A673 (cell line): ENCODE measurements at regions not wholly inside any gene's neighbourhood (a gene's known extent, or its start where the extent isn't known, plus 50 kb on each side); places are given as distances from the start of the nearest gene placed in this dataset.

Experiments
- BruUV-seq: library from RNA; stranded (reverse); fragments of 400-500 nt; replicated peaks from 2 replicates; lab custom pipeline; 2021; lab: Mats Ljungman, UMichigan
- CTCF ChIA-PET: fragments of 300-600 bp; sonication (Branson Sonifier 250); formaldehyde crosslinking; loops from one replicate; lab custom pipeline; 2022; ENCODE audit warnings: antibody characterized with exemption; lab: Charles Lee
- POLR2A ChIA-PET: fragments of 300-600 bp; sonication (Branson Sonifier 250); formaldehyde crosslinking; loops from one replicate; lab custom pipeline; 2022; ENCODE audit warnings: antibody characterized with exemption; ENCODE audit not compliant: low non-redundant PET; lab: Charles Lee
- DNase-seq: peaks from one replicate; pipeline ENCODE4 v3.0.0-alpha.2; 2015; ENCODE audit warnings: low spot score
- H3K27ac ChIP-seq: fragments of 200-600 bp; sonication (generic); 2 replicates; pipeline ENCODE4 v1.5.1; 2016; ENCODE audit warnings: mixed run types, low read depth, mild to moderate bottlenecking, mixed read lengths, antibody characterized with exemption, low read length; ENCODE audit not compliant: poor library complexity, severe bottlenecking
- H3K27me3 ChIP-seq: fragments of 200-600 bp; sonication (generic); replicated peaks from 2 replicates; pipeline ENCODE4 v1.6.1; 2017; ENCODE audit warnings: mixed run types, low read depth, mild to moderate bottlenecking, mixed read lengths, antibody characterized with exemption, low read length; ENCODE audit not compliant: insufficient read depth, poor library complexity
- H3K36me3 ChIP-seq: fragments of 200-600 bp; sonication (generic); 2 replicates; pipeline ENCODE4 v1.6.1; 2016; ENCODE audit warnings: mixed run types, mild to moderate bottlenecking, mixed read lengths, antibody characterized with exemption, low read length; ENCODE audit not compliant: insufficient read depth, poor library complexity, severe bottlenecking
- H3K4me1 ChIP-seq: fragments of 200-600 bp; sonication (generic); 2 replicates; pipeline ENCODE4 v1.6.1; 2017; ENCODE audit warnings: mixed run types, mild to moderate bottlenecking, mixed read lengths, antibody characterized with exemption, low read length; ENCODE audit not compliant: insufficient read depth, poor library complexity, severe bottlenecking
- H3K4me3 ChIP-seq: fragments of 200-600 bp; sonication (generic); 2 replicates; pipeline ENCODE4 v1.5.1; 2016; ENCODE audit warnings: low read depth, mixed run types, mild to moderate bottlenecking, mixed read lengths, low read length; ENCODE audit not compliant: poor library complexity, severe bottlenecking
- H3K9me3 ChIP-seq: fragments of 200-600 bp; sonication (generic); 2 replicates; pipeline ENCODE4 v1.6.1; 2016; ENCODE audit warnings: mixed run types, low read depth, mild to moderate bottlenecking, mixed read lengths, antibody characterized with exemption, low read length; ENCODE audit not compliant: poor library complexity, severe bottlenecking
- EZH2 ChIP-seq: fragments of 200-600 bp; sonication (generic); IDR thresholded peaks from 2 replicates; pipeline ENCODE4 v1.6.1; 2017; ENCODE audit warnings: borderline replicate concordance, low read depth, mild to moderate bottlenecking, mixed read lengths, antibody characterized with exemption, low read length; ENCODE audit not compliant: poor library complexity, severe bottlenecking
- intact Hi-C: fragments of 100-400 bp; cut with micrococcal nuclease; formaldehyde crosslinking; loops from one replicate; pipeline ENCODE4 v1.10.0; 2022; ENCODE audit not compliant: unreplicated experiment
- TF ChIP-seq, protein P1 (sequence below): fragments of 300-800, 200-600 bp; sonication (generic); conservative IDR thresholded peaks from 2 replicates; pipeline ENCODE4 v1.5.1; 2017; ENCODE audit warnings: low read depth, mild to moderate bottlenecking, antibody characterized with exemption, low read length, moderate library complexity, mixed read lengths

- CTCF ChIA-PET, result no interaction called here
- Histone ChIP-seq H3K27me3 (no peaks in the 10 kb centered on the region), H3K36me3 (no peaks in the 10 kb centered on the region), H3K27ac (no peak overlapping the region), H3K9me3 (peaks cover 8% of the 10 kb centered on the region), H3K4me3 (no peak overlapping the region), H3K4me1 (no peaks in the 10 kb centered on the region)
- BruUV-seq, result no TSS peak
- no peak for TF ChIP-seq EZH2
- TF ChIP-seq, protein P1, sequence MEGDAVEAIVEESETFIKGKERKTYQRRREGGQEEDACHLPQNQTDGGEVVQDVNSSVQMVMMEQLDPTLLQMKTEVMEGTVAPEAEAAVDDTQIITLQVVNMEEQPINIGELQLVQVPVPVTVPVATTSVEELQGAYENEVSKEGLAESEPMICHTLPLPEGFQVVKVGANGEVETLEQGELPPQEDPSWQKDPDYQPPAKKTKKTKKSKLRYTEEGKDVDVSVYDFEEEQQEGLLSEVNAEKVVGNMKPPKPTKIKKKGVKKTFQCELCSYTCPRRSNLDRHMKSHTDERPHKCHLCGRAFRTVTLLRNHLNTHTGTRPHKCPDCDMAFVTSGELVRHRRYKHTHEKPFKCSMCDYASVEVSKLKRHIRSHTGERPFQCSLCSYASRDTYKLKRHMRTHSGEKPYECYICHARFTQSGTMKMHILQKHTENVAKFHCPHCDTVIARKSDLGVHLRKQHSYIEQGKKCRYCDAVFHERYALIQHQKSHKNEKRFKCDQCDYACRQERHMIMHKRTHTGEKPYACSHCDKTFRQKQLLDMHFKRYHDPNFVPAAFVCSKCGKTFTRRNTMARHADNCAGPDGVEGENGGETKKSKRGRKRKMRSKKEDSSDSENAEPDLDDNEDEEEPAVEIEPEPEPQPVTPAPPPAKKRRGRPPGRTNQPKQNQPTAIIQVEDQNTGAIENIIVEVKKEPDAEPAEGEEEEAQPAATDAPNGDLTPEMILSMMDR, result no peak
- DNase-seq, result no peak
- POLR2A ChIA-PET, result no interaction called here
- intact Hi-C loops, result no loop called here
These were observed 492.5 kb upstream of the TSHZ3 start for GRCh38 chr19:31841755-31842154.

DNA sequence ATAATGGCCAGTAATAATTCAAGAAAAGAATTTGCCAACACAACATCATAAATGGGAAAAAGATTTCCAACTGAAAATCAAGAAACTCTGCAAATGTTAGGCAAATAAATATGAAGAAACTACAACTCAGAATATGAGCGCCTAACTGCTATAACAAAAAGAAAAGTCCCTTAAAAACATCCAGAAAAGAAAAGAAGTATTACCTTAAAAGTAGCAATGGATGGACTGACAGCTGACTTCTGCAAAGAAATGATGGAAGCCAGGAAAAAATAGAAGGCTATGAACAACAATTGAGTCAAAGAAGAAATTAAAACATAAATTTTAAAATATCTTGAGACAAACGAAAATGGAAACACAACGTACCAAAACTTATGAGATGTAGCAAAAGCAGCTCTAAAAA lies 482.3 kb upstream of the ZNF507 start:
- peaks cover 36% of the 10 kb centered on the region for H3K9me3 ChIP-seq
- BruUV-seq, result no TSS peak
- CTCF ChIA-PET, result no interaction called here
- intact Hi-C loops, result no loop called here
- H3K4me3 ChIP-seq, result no peak overlapping the region
- no peaks in the 10 kb centered on the region for H3K27me3 ChIP-seq
- POLR2A ChIA-PET, result no interaction called here
- H3K27ac ChIP-seq, result no peak overlapping the region
- H3K36me3 ChIP-seq, result no peaks in the 10 kb centered on the region
- no peaks in the 10 kb centered on the region for H3K4me1 ChIP-seq
- no peak for DNase-seq
- TF ChIP-seq, protein P1, result no peak
- TF ChIP-seq EZH2, result no peak

- ChIA-PET CTCF (no interaction called here), POLR2A (no interaction called here)
- BruUV-seq, result no TSS peak
These were observed 471.1 kb upstream of the ZNF507 start for GRCh38 chr19:31874313-31874712.

More at GRCh38 chr19:31874313-31874712, 471.1 kb upstream of the ZNF507 start:
- H3K27ac ChIP-seq, result no peak overlapping the region
- intact Hi-C loops, result no loop called here
- H3K27me3 ChIP-seq, result no peaks in the 10 kb centered on the region
- H3K9me3 ChIP-seq, result no peaks in the 10 kb centered on the region
- H3K36me3 ChIP-seq, result no peaks in the 10 kb centered on the region
- no peak overlapping the region for H3K4me3 ChIP-seq
- DNase-seq, result no peak
- TF ChIP-seq EZH2, result no peak
- TF ChIP-seq, protein P1, result no peak
- H3K4me1 ChIP-seq, result no peaks in the 10 kb centered on the region
